SW480 (cell line): ENCODE measurements at regions not wholly inside any gene's neighbourhood (a gene's known extent, or its start where the extent isn't known, plus 50 kb on each side); places are given as distances from the start of the nearest gene placed in this dataset.
"Not testable (repeated sequence)": the region's sequence is repeated elsewhere in the genome, so short reads cannot be mapped to it uniquely, and the experiment has no call there.

Source experiments
- DNase-seq: peaks from one replicate; pipeline ENCODE4 v3.0.0-alpha.2; 2016; ENCODE audit warnings: low spot score

DNA sequence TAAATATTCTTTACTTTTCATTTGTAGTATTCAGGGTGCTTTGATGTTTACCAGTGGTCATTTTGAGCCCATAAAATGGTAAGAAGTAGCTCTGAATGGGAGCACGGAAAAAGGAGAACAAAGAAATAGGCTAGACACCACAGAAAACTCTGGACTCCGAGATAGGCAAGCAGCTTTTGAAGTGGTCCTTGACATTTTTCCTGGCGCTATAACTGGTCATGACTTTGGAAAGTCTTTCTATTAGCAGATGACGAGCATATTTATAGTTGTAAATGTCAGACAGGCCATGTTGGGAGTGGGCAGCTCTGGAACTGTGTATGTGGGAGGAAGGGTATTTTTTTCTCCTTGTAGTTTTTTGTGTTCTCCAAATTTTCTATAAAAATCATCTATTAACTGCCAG, 126.1 kb upstream of the POC5 start:
- DNase-seq, result peak; percentile 65

DNA sequence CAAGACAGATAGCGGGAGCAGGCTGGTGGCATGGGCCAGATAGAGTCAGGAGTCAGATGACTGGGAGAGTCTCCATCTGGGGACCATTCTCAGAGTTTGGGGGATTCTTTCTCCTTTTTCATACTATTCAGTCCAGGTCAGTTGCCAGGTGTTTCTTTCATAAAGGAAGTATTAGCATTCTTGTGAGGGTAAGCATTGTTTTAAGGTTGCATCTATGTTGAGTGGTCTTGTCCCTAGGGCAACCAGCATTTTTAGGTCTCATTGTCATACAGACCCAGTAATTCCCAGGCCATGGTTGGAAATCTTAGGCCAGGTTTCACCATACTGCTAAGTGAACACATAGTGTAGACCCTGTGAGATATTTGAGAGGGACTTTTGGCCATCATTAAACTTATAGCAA, 122.3 kb upstream of the POC5 start:
- no peak for DNase-seq

GRCh38 chr5:75837258-75837841, 120.1 kb upstream of the POC5 start:
- no peak for DNase-seq

GRCh38 chr5:75831561-75831960, 114.3 kb upstream of the POC5 start:
- no peak for DNase-seq

DNA sequence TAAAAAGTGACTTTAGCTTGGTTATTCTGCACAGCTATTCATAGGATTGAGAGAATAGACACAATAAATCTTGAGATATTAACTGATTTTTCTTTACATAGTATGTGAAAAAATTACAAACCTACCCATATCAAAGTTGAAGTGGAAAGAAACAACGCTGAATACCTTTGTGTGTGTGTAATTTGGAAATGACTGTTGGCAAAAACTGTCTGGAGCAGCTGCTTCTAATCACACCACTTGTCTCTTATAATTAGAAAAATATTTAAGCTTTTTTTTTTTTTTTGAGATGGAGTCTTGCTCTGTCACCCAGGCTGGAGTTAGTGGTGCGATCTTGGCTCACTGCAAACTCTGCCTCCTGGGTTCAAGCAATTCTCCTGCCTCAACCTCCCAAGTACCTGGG, 110.8 kb upstream of the POC5 start:
- DNase-seq, result no peak

GRCh38 chr5:75824323-75824722, 107.1 kb upstream of the POC5 start:
- no peak for DNase-seq

DNA sequence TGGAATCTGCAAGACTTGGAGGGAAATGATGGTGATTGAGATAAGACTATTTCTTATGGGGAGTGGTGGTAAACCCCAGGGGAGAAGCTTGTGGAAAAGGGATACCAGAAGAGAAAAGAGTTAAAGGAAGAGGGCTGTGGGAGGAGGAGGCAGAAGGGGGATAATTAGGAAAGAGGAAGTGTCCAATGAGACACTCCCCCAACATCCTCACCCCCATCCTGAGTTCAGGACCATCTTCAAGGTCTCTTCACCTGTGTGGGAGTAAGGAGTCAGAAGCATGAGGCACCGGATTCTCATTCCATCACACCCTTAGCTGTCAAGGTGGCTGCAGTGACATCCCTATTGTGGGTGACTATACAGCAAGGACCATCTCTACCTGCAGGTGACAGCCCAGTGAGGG, 106.6 kb upstream of the POC5 start:
- no peak for DNase-seq

GRCh38 chr5:75818661-75819060, 101.4 kb upstream of the POC5 start:
- no peak for DNase-seq

GRCh38 chr5:75799695-75800094, 82.5 kb upstream of the POC5 start:
- DNase-seq, result not testable (repeated sequence)

GRCh38 chr5:75769338-75769737, 52.1 kb upstream of the POC5 start:
- not testable (repeated sequence) for DNase-seq
